GM21526 (cell line): ENCODE measurements at regions not wholly inside any gene's neighbourhood (a gene's known extent, or its start where the extent isn't known, plus 50 kb on each side); places are given as distances from the start of the nearest gene placed in this dataset.

Experiments used
- ATAC-seq: cut with Tn5 transposase; IDR thresholded peaks from one replicate; pipeline ENCODE4 v1.9.1; 2021; ENCODE audit warnings: moderate library complexity; ENCODE audit not compliant: unreplicated experiment, low FRiP score

DNA sequence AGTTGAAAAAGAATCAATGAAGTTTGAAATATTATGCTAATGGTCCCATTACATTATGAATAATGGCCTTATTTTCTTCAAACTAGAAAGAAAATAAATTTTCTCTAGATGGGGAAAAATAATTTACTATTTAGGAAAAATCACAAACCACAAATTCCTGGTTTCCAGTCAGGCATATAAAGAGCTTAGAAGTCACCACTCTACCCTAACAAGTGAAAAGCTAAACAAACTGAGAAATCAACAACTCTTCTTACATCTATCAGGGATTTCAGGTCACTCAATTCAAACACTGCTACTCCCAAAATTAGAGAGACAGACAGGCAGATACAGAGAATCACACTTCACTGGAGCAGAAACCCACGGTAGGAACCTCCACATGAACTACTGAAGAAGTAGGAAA is 82.1 kb upstream of the LRRC7 start:
- no peak for ATAC-seq

GRCh38 chr1:69491416-69491815 is 76.3 kb upstream of the LRRC7 start:
- ATAC-seq: no peak

- no peak for ATAC-seq
These were observed 75.4 kb upstream of the LRRC7 start for GRCh38 chr1:69492286-69492685.

DNA sequence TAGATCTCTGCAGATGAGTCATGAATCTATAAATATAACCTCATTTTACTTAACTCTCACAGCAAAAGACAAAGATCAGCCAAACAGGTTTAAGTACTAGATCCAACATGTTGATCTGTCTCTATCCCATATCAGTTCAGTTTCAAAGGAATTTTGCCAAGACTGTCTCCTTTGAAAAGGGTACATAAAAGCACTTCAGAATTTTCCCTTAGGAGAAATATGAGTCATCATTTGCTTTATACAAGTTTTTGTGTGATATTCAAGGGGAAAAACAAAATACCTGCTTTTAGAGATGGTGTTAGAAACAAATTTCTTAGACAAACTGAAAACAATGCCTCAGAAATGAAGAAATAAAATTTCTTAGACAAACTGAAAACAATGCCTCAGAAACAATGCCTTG is 73.5 kb upstream of the LRRC7 start:
- no peak for ATAC-seq

GRCh38 chr1:69497441-69498221 is 70.1 kb upstream of the LRRC7 start:
- ATAC-seq: no peak

- no peak for ATAC-seq
These were observed 69.0 kb upstream of the LRRC7 start for GRCh38 chr1:69498711-69499110.

GRCh38 chr1:69499203-69499803 is 68.4 kb upstream of the LRRC7 start:
- ATAC-seq: no peak

DNA sequence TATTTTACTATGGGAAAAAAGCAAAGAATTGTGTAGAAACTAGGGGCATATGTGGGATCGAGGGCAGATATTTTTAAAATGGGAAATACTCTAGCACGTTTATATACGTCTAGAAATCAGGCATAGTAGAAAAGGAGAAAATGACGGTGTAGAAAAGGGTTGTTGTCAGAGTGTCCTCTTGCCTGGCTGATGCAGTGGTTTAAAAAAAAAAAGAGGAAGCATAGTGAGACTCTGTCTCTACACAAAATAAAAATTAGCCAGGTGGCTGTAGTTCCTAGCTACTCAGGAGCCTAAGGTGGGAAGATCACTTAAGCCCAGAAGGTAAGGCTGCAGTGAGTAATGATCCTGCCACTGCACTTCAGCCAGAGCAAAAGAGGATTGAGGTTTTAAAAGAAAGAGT is 64.7 kb upstream of the LRRC7 start:
- ATAC-seq: no peak

DNA sequence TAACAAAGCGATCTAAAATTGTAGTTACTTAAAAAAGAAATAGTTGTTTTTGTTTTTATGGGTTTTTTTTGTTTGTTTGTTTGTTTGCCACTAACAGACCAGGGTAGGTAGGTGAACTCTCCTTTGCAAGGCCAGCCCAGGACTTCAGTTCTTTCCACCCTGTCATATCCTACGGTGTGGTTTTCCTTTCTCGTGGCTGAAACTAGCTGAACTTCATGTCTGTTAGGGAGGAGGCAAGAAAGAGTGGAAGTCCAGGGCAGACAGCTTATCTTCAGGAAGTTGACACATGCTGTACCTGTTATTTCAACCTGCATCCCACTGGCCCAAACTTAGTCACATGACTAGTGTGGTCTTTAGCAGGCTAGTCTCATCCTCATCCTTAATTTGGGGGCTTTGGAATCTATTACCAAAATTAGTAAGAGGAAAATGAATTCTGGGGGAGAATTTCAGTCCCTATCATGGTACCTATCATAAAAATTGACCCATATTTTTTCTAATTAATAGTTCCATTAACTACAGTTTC is 62.9 kb upstream of the LRRC7 start:
- no peak for ATAC-seq

DNA sequence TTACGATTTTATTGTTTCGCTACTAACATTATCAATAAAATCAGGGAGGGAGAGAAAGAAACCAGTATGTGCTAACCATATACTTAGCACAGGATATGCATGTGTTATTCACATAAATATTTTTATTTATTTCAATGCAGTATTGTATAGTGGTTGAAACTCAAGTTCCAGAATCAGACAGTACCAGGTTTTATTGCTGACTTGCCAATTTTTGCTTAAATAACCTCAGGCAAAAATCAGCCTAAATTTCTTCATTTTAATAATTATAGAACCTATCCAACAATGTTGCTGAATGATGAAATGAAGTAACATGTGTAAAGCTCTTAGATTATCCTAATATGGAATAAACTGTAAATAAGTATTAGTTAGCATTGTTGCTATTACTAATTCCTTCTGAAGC is 61.4 kb upstream of the LRRC7 start:
- ATAC-seq: no peak

- no peak for ATAC-seq
These were observed 61.0 kb upstream of the LRRC7 start for GRCh38 chr1:69506721-69507120.

- no peak for ATAC-seq
These were observed 57.7 kb upstream of the LRRC7 start for GRCh38 chr1:69510026-69510425.

DNA sequence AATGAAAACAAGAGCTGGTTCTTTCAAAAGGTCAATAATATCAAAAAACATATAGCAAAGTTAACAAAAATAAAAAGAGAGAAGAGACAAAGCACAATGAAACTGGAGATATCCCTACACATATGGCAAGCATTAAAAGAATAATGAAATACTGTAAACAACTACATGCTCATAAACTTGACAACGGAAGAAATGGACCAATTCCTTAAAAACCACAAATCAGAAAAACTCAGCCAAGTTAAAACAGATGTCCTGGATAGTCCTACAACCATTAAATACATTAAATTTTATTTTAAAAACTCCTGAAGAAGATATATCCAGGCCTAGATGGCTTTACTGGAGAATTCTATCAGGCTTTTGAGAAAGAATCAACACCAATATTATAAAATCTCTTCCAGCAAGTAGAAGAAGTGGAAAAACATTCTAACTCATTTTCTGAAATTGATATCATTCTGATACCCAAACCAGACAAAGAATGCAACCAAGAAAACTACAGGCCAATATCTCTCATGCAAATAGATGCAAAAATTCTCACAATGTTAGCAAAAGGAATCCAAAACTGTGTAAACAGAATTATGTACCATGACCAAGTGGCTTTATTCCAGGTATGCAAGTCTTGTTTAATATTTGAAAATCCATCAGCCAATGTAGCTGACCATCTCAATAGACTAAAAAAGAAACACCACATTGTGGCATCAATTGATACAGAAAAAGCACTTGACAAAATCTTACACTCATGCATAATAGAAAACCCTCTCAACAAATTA is 56.1 kb upstream of the LRRC7 start:
- no peak for ATAC-seq

GRCh38 chr1:69513601-69514000 is 54.1 kb upstream of the LRRC7 start:
- no peak for ATAC-seq
